ENCODE measurements at regions not wholly inside any gene's neighbourhood (a gene's known extent, or its start where the extent isn't known, plus 50 kb on each side); places are given as distances from the start of the nearest gene placed in this dataset.

GRCh38 chr16:55120826-55121225 lies 190.2 kb downstream of the IRX5 start:
- Histone ChIP-seq H3K27me3 (ENCODE audit: insufficient read depth, low read length, poor library complexity, severe bottlenecking) (no peaks in the 10 kb centered on the region), H3F3A (ENCODE audit: low read depth) (no peaks in the 10 kb centered on the region), H3K9me3 (ENCODE audit: insufficient read depth, low read depth, low read length) (no peaks in the 10 kb centered on the region), H3K36me3 (ENCODE audit: insufficient read depth, low read length) (no peaks in the 10 kb centered on the region), H3K4me2 (ENCODE audit: low read depth, low read length, poor library complexity, severe bottlenecking) (no peak overlapping the region), H3K4me1 (ENCODE audit: insufficient read depth, low read length, poor library complexity, severe bottlenecking) (peaks cover 7% of the 10 kb centered on the region), H3K9ac (ENCODE audit: low read depth, low read length, poor library complexity, severe bottlenecking) (no peak overlapping the region), H2AFZ (ENCODE audit: low read length) (no peak overlapping the region), H3K4me3 (ENCODE audit: low read length, poor library complexity, severe bottlenecking) (no peak overlapping the region), H3K79me2 (ENCODE audit: insufficient read depth, low read length) (no peaks in the 10 kb centered on the region), H4K20me1 (ENCODE audit: insufficient read depth, low read length, poor library complexity, severe bottlenecking) (no peaks in the 10 kb centered on the region), H3K9me2 (replicated peaks; ENCODE audit: low read depth, low read length) (no peaks in the 10 kb centered on the region)
- TF ChIP-seq EZH2phosphoT487 (IDR thresholded peaks at IDR 0.05; ENCODE audit: borderline replicate concordance) (no peak), CTCF (conservative IDR thresholded peaks at IDR 0.05; ENCODE audit: low read length) (no peak)

GRCh38 chr16:55123652-55124051 lies 193.0 kb downstream of the IRX5 start:
- H4K20me1 ChIP-seq (ENCODE audit: insufficient read depth, low read length, poor library complexity, severe bottlenecking) = no peaks in the 10 kb centered on the region

GRCh38 chr16:55125818-55126385 lies 195.2 kb downstream of the IRX5 start:
- no peaks in the 10 kb centered on the region for H3K79me2 ChIP-seq (ENCODE audit: insufficient read depth, low read length)
- H4K20me1 ChIP-seq (ENCODE audit: insufficient read depth, low read length, poor library complexity, severe bottlenecking) = no peaks in the 10 kb centered on the region
- no peaks in the 10 kb centered on the region for H3K9me3 ChIP-seq (ENCODE audit: insufficient read depth, low read depth, low read length)
- H3K36me3 ChIP-seq (ENCODE audit: insufficient read depth, low read length) = no peaks in the 10 kb centered on the region
- H3K4me3 ChIP-seq (ENCODE audit: low read length, poor library complexity, severe bottlenecking) = no peak overlapping the region
- no peak overlapping the region for H2AFZ ChIP-seq (ENCODE audit: low read length)
- H3K27me3 ChIP-seq (ENCODE audit: insufficient read depth, low read length, poor library complexity, severe bottlenecking) = no peaks in the 10 kb centered on the region
- TF ChIP-seq EZH2phosphoT487 (IDR thresholded peaks at IDR 0.05; ENCODE audit: borderline replicate concordance) (no peak), CTCF (conservative IDR thresholded peaks at IDR 0.05; ENCODE audit: low read length) (no peak)
- H3F3A ChIP-seq (ENCODE audit: low read depth) = no peaks in the 10 kb centered on the region
- no peaks in the 10 kb centered on the region for H3K9me2 ChIP-seq (replicated peaks; ENCODE audit: low read depth, low read length)
- H3K4me1 ChIP-seq (ENCODE audit: insufficient read depth, low read length, poor library complexity, severe bottlenecking) = peaks cover 7% of the 10 kb centered on the region
- H3K4me2 ChIP-seq (ENCODE audit: low read depth, low read length, poor library complexity, severe bottlenecking) = no peak overlapping the region
- H3K9ac ChIP-seq (ENCODE audit: low read depth, low read length, poor library complexity, severe bottlenecking) = no peak overlapping the region

More at GRCh38 chr16:55123652-55124051, 193.0 kb downstream of the IRX5 start:
- no peaks in the 10 kb centered on the region for H3K79me2 ChIP-seq (ENCODE audit: insufficient read depth, low read length)
- peaks cover 7% of the 10 kb centered on the region for H3K4me1 ChIP-seq (ENCODE audit: insufficient read depth, low read length, poor library complexity, severe bottlenecking)
- H3K4me2 ChIP-seq (ENCODE audit: low read depth, low read length, poor library complexity, severe bottlenecking) = no peak overlapping the region
- H3K9ac ChIP-seq (ENCODE audit: low read depth, low read length, poor library complexity, severe bottlenecking) = no peak overlapping the region
- TF ChIP-seq CTCF (conservative IDR thresholded peaks at IDR 0.05; ENCODE audit: low read length) (no peak), EZH2phosphoT487 (IDR thresholded peaks at IDR 0.05; ENCODE audit: borderline replicate concordance) (no peak)
- H3K9me3 ChIP-seq (ENCODE audit: insufficient read depth, low read depth, low read length) = no peaks in the 10 kb centered on the region
- no peaks in the 10 kb centered on the region for H3K36me3 ChIP-seq (ENCODE audit: insufficient read depth, low read length)
- H3K9me2 ChIP-seq (replicated peaks; ENCODE audit: low read depth, low read length) = no peaks in the 10 kb centered on the region
- no peak overlapping the region for H2AFZ ChIP-seq (ENCODE audit: low read length)
- H3K4me3 ChIP-seq (ENCODE audit: low read length, poor library complexity, severe bottlenecking) = no peak overlapping the region
- no peaks in the 10 kb centered on the region for H3F3A ChIP-seq (ENCODE audit: low read depth)
- H3K27me3 ChIP-seq (ENCODE audit: insufficient read depth, low read length, poor library complexity, severe bottlenecking) = no peaks in the 10 kb centered on the region

All from Loucy (cell line).